CD14-positive monocyte (primary cell): ENCODE measurements at regions not wholly inside any gene's neighbourhood (a gene's known extent, or its start where the extent isn't known, plus 50 kb on each side); places are given as distances from the start of the nearest gene placed in this dataset.

Experiments
- DNase-seq, 3 donors: peaks; one replicate each; pipeline ENCODE4 v3.0.0-alpha.2; 2011 to 2022
- H2AFZ ChIP-seq: 2 replicates; pipeline ENCODE4 v1.6.0; 2012; ENCODE audit warnings: mild to moderate bottlenecking, low read depth, low read length, inconsistent platforms; ENCODE audit not compliant: insufficient read depth, poor library complexity, severe bottlenecking
- H3K27ac ChIP-seq, 2 donors: 1 replicate in 1 of 2; 2 replicates in 1 of 2; pipeline ENCODE4 v1.5.1; 2012 to 2013; ENCODE audit warnings: low read length in 2 of 2, control low read depth in 1 of 2, inconsistent platforms in 1 of 2, low read depth in 1 of 2, mild to moderate bottlenecking in 1 of 2
- H3K27me3 ChIP-seq, 2 donors: one replicate each; pipeline versions ENCODE4 v1.6.0 to v1.6.1; 2011 to 2013; ENCODE audit warnings: low read length in 2 of 2; ENCODE audit not compliant: control insufficient read depth in 2 of 2, insufficient read depth in 2 of 2
- H3K36me3 ChIP-seq, 2 donors: replicated peaks in 1 of 2; 1 replicate in 1 of 2; 2 replicates in 1 of 2; pipeline versions ENCODE4 v1.5.1 to v1.6.1; 2012 to 2013; ENCODE audit warnings: low read length in 2 of 2, control low read depth in 1 of 2, inconsistent platforms in 1 of 2, mild to moderate bottlenecking in 1 of 2; ENCODE audit not compliant: insufficient read depth in 2 of 2, control insufficient read depth in 1 of 2
- H3K4me1 ChIP-seq, 2 donors: 1 replicate in 1 of 2; 2 replicates in 1 of 2; pipeline versions ENCODE4 v1.5.1 to v1.6.1; 2012 to 2013; ENCODE audit warnings: low read length in 2 of 2, control low read depth in 1 of 2, inconsistent platforms in 1 of 2, mild to moderate bottlenecking in 1 of 2, moderate library complexity in 1 of 2; ENCODE audit not compliant: insufficient read depth in 2 of 2, control insufficient read depth in 1 of 2
- H3K4me2 ChIP-seq: replicated peaks from 2 replicates; pipeline ENCODE3; 2012; ENCODE audit warnings: low read length, moderate library complexity, mild to moderate bottlenecking; ENCODE audit not compliant: poor library complexity, severe bottlenecking; ENCODE audit errors: extremely low read depth
- H3K4me3 ChIP-seq, 3 experiments: fragments of 200-600 bp in 1 of 3; sonication (generic) in 1 of 3; replicated peaks in 1 of 3; 1 replicate in 2 of 3; 2 replicates in 1 of 3; pipeline ENCODE4 v1.5.1; 2011 to 2013; ENCODE audit warnings: low read length in 3 of 3, mild to moderate bottlenecking in 3 of 3, control low read depth in 2 of 3, low read depth in 2 of 3, inconsistent platforms in 1 of 3, moderate library complexity in 1 of 3
- H3K79me2 ChIP-seq: 2 replicates; pipeline ENCODE4 v1.6.0; 2012; ENCODE audit warnings: mild to moderate bottlenecking, control low read depth, inconsistent platforms, low read length, moderate library complexity; ENCODE audit not compliant: insufficient read depth
- H3K9ac ChIP-seq: 2 replicates; pipeline ENCODE4 v1.6.0; 2017; ENCODE audit warnings: low read length, mild to moderate bottlenecking; ENCODE audit not compliant: insufficient read depth, poor library complexity, severe bottlenecking
- H3K9me3 ChIP-seq, 2 donors: replicated peaks in 1 of 2; 1 replicate in 1 of 2; 2 replicates in 1 of 2; pipeline versions ENCODE4 v1.5.1 to v1.6.1; 2012 to 2013; ENCODE audit warnings: low read length in 2 of 2, control low read depth in 1 of 2; ENCODE audit not compliant: control insufficient read depth in 1 of 2, insufficient read depth in 1 of 2
- H4K20me1 ChIP-seq: 2 replicates; pipeline ENCODE4 v1.6.0; 2012; ENCODE audit warnings: mild to moderate bottlenecking, low read length, control low read depth, moderate library complexity; ENCODE audit not compliant: insufficient read depth
- H3K27ac Mint-ChIP-seq, 7 donors: one replicate each; pipeline ENCODE4 v1.8.0; 2020; ENCODE audit warnings: mild to moderate bottlenecking in 7 of 7, mixed read lengths in 7 of 7, moderate library complexity in 6 of 7, inconsistent platforms in 2 of 7
- H3K27me3 Mint-ChIP-seq, 3 donors: one replicate each; pipeline ENCODE4 v1.8.0; 2021 to 2022; ENCODE audit warnings: low read depth in 3 of 3, mild to moderate bottlenecking in 3 of 3, mixed read lengths in 3 of 3, moderate library complexity in 3 of 3, inconsistent platforms in 1 of 3
- H3K36me3 Mint-ChIP-seq, 2 donors: one replicate each; pipeline ENCODE4 v1.8.0; 2020; ENCODE audit warnings: mixed read lengths in 2 of 2, inconsistent platforms in 1 of 2, mild to moderate bottlenecking in 1 of 2
- H3K4me1 Mint-ChIP-seq: one replicate; pipeline ENCODE4 v1.8.0; 2020; ENCODE audit warnings: mild to moderate bottlenecking, mixed read lengths
- H3K4me3 Mint-ChIP-seq, 2 donors: one replicate each; pipeline ENCODE4 v1.8.0; 2020; ENCODE audit warnings: mild to moderate bottlenecking in 2 of 2, mixed read lengths in 2 of 2, moderate library complexity in 1 of 2
- H3K9me3 Mint-ChIP-seq, 7 donors: one replicate each; pipeline ENCODE4 v1.8.0; 2020 to 2022; ENCODE audit warnings: mixed read lengths in 7 of 7, mild to moderate bottlenecking in 6 of 7, moderate library complexity in 6 of 7, inconsistent platforms in 2 of 7
- CTCF ChIP-seq: fragments of 200-600 bp; IDR thresholded peaks from one replicate; pipeline ENCODE4 v1.8.0; 2022; ENCODE audit warnings: antibody characterized with exemption, mild to moderate bottlenecking
- WGBS: methylation state at CpG from one replicate; pipeline ENCODE4 v1.1.5; 2013; ENCODE audit warnings: missing lambda C conversion rate; ENCODE audit not compliant: insufficient coverage; 5-methylcytosine and 5-hydroxymethylcytosine counted together
- intact Hi-C, 2 donors: fragments of 100-400 bp; cut with micrococcal nuclease; formaldehyde crosslinking; loops; one replicate each; pipeline versions ENCODE4 v1.15.0 to v1.15.1; 2023

- no peaks in the 10 kb centered on the region for H3K9me3 Mint-ChIP-seq
- intact Hi-C loops: loop anchor here in 1 of 2 donors (10.0 kb wide), 1 partner anchor 50 kb away; no protein-coding TSS in a partner anchor
- TF ChIP-seq CTCF: no peak
- no peak overlapping the region for H3K4me3 Mint-ChIP-seq
- H3K4me1 Mint-ChIP-seq: peaks cover 58% of the 10 kb centered on the region
- Histone ChIP-seq H4K20me1 (no peaks in the 10 kb centered on the region), H3K4me1 (peaks cover 59 to 61% of the 10 kb centered on the region in 2 donors), H3K36me3 (no peaks in the 10 kb centered on the region), H2AFZ (no peak overlapping the region), H3K4me2 (no peak overlapping the region), H3K9me3 (no peaks in the 10 kb centered on the region), H3K27me3 (no peaks in the 10 kb centered on the region), H3K4me3 (no peak overlapping the region), H3K79me2 (no peaks in the 10 kb centered on the region), H3K27ac (peak overlapping the region in 1 of 2 donors; percentile 17), H3K9ac (no peak overlapping the region)
- no CpG with 5 or more reads among the region's 10 CpGs for WGBS
- DNase-seq: peak in 2 of 3 donors; percentile 43 to 52
- H3K27ac Mint-ChIP-seq: peak overlapping the region in 5 of 7 donors; percentile 48 to 94 (median 79)
- peaks cover 0 to 2% (median 2%) of the 10 kb centered on the region in 3 donors for H3K27me3 Mint-ChIP-seq
- H3K36me3 Mint-ChIP-seq: no peaks in the 10 kb centered on the region
Observed at GRCh38 chr18:10055125-10055750, 141.4 kb downstream of the VAPA start.

GRCh38 chr18:10056506-10056905 lies 142.7 kb downstream of the VAPA start:
- peaks cover 66% of the 10 kb centered on the region for H3K4me1 Mint-ChIP-seq
- Histone ChIP-seq H3K9me3 (no peaks in the 10 kb centered on the region), H3K9ac (no peak overlapping the region), H2AFZ (no peak overlapping the region), H3K27ac (peak overlapping the region; percentile 94 to 95), H3K27me3 (no peaks in the 10 kb centered on the region), H4K20me1 (no peaks in the 10 kb centered on the region), H3K4me2 (no peak overlapping the region), H3K4me1 (peaks cover 68 to 69% of the 10 kb centered on the region in 2 donors), H3K4me3 (peak overlapping the region in 1 of 3 experiments; percentile 47), H3K79me2 (no peaks in the 10 kb centered on the region), H3K36me3 (no peaks in the 10 kb centered on the region)
- H3K27ac Mint-ChIP-seq: peak overlapping the region; percentile 94 to 99 (median 98)
- H3K4me3 Mint-ChIP-seq: no peak overlapping the region
- DNase-seq: no peak
- no peak for TF ChIP-seq CTCF
- no peaks in the 10 kb centered on the region for H3K9me3 Mint-ChIP-seq
- no peaks in the 10 kb centered on the region for H3K36me3 Mint-ChIP-seq
- over 99% methylated on average over 8 of the region's 12 CpGs for WGBS
- peaks cover 0 to 2% (median 2%) of the 10 kb centered on the region in 3 donors for H3K27me3 Mint-ChIP-seq
- intact Hi-C loops: loop anchor here in 1 of 2 donors (10.0 kb wide), 1 partner anchor 52 kb away; no protein-coding TSS in a partner anchor
